ENCODE measurements at regions not wholly inside any gene's neighbourhood (a gene's known extent, or its start where the extent isn't known, plus 50 kb on each side); places are given as distances from the start of the nearest gene placed in this dataset.
A peak's percentile ranks its signal among the peaks of the same experiment; 100 is the strongest.
"Not testable (repeated sequence)": the region's sequence is repeated elsewhere in the genome, so short reads cannot be mapped to it uniquely, and the experiment has no call there.

DNA sequence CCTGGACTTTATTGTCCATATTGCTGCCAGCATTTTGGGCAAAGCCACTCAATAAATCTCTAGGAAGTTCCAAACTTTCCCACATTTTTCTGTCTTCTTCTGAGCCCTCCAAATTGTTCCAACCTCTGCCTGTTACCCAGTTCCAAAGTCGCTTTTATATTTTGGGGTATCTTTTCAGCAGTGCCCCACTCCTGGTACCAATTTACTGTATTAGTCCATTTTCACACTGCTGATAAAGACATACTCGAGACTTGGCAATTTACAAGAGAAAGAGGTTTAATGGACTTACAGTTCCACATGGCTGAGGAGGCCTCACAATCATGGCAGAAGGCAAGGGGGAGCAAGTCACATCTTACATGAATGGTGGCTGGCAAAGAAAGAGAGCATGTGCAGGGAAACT lies 53.4 kb downstream of the AHSP start:
- not testable (repeated sequence) for DNase-seq

DNA sequence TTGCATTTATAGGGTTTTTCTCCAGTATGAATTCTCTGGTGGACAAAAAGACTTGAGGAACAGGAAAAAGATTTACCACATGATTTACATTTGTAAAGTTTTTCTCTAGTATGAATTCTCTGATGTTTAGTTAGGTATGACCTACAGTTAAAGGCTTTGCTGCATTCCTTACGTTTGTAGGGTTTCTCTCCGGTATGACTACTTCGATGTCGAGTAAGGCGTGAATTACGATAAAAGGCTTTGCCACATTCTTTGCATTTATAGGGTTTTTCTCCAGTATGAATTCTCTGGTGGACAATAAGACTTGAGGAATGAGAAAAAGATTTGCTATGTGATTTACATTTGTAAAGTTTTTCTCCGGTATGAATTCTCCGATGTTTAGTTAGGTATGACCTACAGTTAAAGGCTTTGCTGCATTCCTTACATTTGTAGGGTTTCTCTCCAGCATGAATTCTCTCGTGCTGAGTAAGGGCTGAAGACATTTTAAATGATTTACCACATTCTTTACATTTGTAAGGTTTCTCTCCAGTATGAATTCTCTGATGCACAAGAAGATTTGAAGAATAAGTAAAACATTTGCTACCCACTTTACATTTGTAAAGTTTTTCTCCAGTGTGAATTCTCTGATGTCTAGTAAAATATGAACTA lies 74.2 kb downstream of the AHSP start:
- DNase-seq = not testable (repeated sequence)

GRCh38 chr16:31618130-31618529 lies 90.4 kb downstream of the AHSP start:
- DNase-seq = no peak

GRCh38 chr16:31636433-31636832 lies 108.7 kb downstream of the AHSP start:
- no peak for DNase-seq

GRCh38 chr16:31641279-31641678 lies 113.6 kb downstream of the AHSP start:
- DNase-seq = no peak

- DNase-seq = not testable (repeated sequence)
Measured at GRCh38 chr16:31655674-31656073, 128.0 kb downstream of the AHSP start.

DNA sequence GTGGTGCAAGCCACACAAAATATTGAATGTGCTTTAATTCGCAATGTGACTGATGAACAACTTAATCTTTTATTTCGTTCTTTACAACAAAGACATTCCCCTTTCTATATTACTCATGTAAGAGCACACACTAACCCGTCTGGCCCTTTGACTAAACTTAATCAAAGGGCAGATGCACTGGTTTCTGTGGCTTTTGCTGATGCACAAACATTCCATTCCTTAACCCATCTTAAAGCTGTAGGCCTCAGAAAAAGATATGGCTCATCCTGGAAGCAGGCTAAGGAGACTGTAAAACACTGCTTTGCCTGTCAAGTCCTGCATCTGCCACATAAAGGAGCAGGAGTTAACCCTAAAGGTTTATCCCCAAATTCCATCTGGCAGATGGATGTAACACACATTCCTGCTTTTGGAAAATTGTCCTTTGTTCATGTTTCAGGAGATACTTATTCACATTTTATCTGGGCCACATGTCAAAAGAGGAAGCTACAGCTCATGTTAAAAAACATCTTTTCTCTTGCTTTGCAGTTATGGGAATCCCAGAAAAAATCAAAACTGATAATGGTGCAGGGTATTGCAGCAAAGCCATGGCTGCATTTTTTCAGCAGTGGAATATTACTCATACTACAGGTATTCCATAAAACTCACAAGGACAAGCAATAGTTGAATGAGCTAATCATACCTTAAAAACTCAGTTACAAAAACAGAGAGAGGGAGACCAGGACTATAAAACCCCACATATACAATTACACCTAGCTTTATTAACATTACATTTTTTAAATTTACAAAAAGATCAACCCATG lies 137.2 kb downstream of the AHSP start:
- no peak for DNase-seq

DNA sequence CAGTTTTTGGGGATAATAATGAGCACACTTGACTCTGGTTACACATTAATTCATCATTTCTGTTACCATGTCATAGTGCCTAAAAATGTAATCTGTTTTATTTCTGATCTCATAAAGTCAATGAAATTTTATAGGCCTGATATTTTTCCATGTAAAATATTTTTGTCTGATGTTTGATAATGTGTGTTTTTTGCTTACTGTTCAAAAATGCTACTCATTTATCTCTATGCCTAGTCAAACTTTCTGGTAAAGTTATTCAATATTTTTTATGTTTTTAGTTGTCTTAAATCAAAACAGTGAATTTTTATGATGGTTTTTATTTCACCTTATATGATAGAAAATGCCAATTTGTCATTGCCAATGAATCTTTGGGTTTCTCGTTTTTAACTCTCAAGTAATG lies 147.0 kb downstream of the AHSP start:
- DNase-seq = no peak

DNA sequence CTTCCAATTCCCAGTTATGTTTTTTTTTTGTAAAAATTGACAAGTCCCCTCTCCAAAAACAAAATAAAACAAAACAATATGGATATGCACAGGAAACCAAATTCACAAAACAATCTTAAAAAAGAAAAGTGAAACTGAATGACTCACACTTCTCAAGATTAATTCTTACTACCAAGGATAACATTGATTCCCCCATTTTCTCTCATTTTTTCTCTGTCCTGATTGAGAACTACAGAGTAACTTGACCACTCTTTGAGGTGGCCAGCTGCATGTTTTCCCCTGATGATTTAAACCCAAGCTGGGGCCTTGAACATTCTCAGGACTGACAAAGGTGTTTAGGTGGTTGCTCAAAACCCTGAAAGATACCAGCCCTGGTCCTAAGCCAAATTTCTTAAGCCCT lies 149.0 kb downstream of the AHSP start:
- DNase-seq = no peak

DNA sequence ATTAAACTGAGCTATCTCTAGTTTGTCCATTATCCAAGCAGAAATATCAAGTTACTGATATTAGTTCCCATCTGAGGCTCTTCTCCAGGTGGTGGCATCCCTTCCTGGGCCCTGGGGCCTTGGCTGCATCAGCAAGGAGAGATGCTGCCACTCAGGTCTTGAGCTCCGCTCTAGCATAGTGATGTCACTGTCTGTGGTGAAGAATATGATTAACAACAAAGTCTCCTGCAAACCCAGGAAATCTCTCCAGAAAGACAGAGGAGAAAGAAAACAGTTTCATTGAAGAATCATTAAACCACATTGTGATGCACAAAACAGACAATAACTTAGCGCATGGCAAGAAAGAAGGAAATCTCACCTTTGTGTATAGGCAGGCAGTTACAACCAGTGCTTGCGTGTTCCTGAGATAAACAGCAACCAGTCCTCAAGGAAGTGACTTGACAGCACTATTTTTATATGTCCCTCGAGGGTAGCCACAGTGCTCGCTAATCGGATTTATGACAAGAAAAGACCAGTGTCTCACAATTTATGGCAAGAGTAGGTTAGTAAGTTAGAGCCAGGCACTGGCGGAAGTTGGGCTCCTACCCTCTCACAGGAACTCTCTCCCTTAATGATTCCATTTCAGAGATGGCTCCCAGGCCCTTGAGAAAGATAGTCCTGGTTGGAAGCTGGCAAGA lies 151.1 kb downstream of the AHSP start:
- DNase-seq = no peak

DNA sequence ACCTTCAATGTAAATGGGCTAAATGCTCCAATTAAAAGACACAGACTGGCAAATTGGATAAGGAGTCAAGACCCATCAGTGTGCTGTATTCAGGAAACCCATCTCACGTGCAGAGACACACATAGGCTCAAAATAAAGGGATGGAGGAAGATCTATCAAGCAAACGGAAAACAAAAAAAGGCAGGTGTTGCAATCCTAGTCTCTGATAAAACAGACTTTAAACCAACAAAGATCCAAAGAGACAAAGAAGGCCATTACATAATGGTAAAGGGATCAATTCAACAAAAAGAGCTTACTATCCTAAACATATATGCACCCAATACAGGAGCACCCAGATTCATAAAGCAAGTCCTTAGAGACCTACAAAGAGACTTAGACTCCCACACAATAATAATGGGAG lies 161.6 kb downstream of the AHSP start:
- DNase-seq = not testable (repeated sequence)

DNA sequence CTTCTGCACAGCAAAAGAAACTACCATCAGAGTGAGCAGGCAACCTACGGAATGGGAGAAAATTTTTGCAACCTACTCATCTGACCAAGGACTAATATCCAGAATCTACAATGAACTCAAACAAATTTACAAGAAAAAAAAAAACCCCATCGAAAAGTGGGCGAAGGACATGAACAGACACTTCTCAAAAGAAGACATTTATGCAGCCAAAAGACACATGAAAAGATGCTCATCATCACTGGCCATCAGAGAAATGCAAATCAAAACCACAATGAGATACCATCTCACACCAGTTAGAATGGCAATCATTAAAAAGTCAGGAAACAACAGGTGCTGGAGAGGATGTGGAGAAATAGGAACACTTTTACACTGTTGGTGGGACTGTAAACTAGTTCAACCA lies 164.6 kb downstream of the AHSP start:
- DNase-seq = not testable (repeated sequence)

GRCh38 chr16:31693733-31694132 lies 166.0 kb downstream of the AHSP start:
- no peak for DNase-seq

- no peak for DNase-seq
Measured at GRCh38 chr16:31694461-31694860, 166.8 kb downstream of the AHSP start.

DNA sequence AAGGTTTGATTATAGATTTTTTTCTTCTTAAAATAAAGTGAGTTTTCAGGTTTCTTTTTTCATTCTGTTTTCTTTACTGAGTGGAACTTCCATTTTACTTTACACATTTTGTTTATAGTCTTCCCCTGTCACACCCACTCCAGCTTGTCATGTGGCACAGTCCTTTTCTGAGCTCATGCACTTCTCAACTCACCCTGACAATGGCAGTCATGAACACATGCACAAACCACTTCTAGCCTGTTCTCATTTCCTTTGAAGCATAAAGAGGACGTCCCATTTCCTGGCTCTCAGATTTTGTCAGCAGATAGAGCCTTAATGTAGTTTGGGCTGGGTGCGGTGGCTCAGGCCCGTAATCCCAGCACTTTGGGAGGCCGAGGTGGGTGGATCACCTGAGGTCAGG lies 168.0 kb downstream of the AHSP start:
- peak; percentile 31 for DNase-seq

- DNase-seq = no peak
Measured at GRCh38 chr16:31696968-31697743, 169.5 kb downstream of the AHSP start.

- DNase-seq = no peak
Measured at GRCh38 chr16:31697744-31698125, 170.0 kb downstream of the AHSP start.

- DNase-seq = no peak
Measured at GRCh38 chr16:31698901-31699300, 171.2 kb downstream of the AHSP start.

- DNase-seq = no peak
Measured at GRCh38 chr16:31699601-31700000, 171.9 kb downstream of the AHSP start.

DNA sequence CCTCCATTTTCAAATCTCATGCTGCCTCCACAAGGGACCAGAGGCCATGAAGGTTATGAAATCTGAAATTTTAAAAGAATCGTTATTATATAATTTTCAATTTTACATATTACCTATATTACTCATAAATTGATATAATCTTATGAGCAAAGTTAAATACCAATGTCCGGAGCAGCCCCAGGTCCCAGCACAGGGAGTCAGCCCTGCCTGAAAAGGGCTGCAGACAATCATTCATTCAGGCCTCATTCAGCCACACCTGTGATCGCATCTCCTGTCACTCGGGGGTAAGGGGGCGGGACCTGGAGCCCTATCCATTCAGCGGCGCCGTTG lies 172.5 kb downstream of the AHSP start:
- no peak for DNase-seq

GRCh38 chr16:31700530-31701388 lies 172.8 kb upstream of the ZNF267 start:
- peak; percentile 63 for DNase-seq

DNA sequence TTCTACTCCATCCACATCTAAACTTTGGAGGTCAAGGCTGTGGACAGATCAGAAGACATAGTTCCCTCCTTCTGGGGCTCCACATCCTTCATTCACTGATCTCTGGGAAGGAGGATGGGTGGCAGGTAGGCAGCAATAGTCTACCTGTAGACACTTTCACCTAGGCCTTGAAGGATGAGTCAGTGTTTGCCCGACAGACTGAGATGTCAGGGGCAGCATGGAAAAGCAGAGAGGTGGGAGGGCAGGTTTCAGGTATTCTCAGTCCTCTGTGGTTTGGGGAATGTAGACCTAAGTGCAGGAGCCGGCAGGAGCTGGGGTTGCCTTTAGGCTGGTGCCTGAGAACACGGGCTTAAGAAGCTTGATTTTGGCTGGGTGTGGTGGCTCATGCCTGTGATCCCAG lies 171.9 kb upstream of the ZNF267 start:
- DNase-seq = no peak
